Panc1 (cell line): ENCODE measurements at regions not wholly inside any gene's neighbourhood (a gene's known extent, or its start where the extent isn't known, plus 50 kb on each side); places are given as distances from the start of the nearest gene placed in this dataset.
A peak's percentile ranks its signal among the peaks of the same experiment; 100 is the strongest.

Experiments used
- CTCF ChIP-seq: fragments of 450-650 bp; IDR thresholded peaks from 2 replicates; pipeline ENCODE4 v1.5.1; 2017; ENCODE audit warnings: mild to moderate bottlenecking
- POLR2AphosphoS5 ChIP-seq: IDR thresholded peaks from 2 replicates; pipeline ENCODE4 v1.6.1; 2012; ENCODE audit warnings: mild to moderate bottlenecking, low read depth, low read length, moderate library complexity

- TF ChIP-seq POLR2AphosphoS5 (no peak), CTCF (peak; percentile 74)
Observed at GRCh38 chr11:23112987-23113886, 253.0 kb upstream of the CCDC179 start.
